Stimulated activated CD8-positive, alpha-beta memory T cell treated with anti-CD3 and anti-CD28 coated beads, Interleukin-15, amount 100 ng/mL, for 48 hours (primary cell): ENCODE measurements at regions not wholly inside any gene's neighbourhood (a gene's known extent, or its start where the extent isn't known, plus 50 kb on each side); places are given as distances from the start of the nearest gene placed in this dataset.
"Not testable (repeated sequence)": the region's sequence is repeated elsewhere in the genome, so short reads cannot be mapped to it uniquely, and the experiment has no call there.

ENCODE experiments used
- DNase-seq, 2 donors: peaks; one replicate each; pipeline ENCODE4 v3.0.0-alpha.2; 2020; ENCODE audit warnings: low read depth in 2 of 2

DNA sequence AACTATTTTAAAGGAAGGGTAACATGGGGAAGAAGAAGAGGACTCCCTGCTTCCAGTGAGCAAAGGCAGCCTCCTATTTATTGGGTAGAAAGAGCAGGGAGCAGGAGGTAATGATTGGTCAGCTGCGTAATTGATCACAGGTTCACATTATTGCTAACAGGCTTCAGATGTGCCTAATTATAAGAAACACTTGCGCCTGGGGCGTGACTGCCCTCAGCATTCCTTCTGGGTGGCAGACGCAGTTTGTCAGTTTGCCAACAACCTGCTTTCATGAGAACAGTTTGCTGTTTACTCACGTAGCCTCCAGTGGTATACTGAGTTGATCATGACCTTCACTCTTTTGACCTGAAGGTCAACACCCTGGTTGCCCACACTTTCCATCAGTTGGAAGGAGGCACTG, 166.0 kb upstream of the AUTS2 start:
- DNase-seq: not testable (repeated sequence)

DNA sequence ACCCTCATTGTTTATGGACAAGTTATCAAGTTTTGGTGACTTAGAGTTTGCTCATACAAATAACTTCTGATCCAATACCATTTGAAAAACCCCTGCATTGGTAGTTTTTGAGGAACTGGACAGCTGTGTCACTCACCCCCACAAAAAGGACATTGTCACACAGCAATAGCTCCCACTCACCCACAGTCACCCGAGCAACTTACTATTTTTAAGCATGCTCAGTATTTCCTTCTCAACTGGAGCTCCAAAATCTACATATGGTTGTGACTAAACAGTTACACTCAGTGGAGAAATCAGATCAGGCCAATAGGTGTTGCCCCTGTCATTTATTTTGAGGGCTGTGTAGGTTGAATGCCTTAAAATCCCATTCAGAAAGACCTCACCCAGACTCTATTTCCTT, 165.2 kb upstream of the AUTS2 start:
- no peak for DNase-seq

DNA sequence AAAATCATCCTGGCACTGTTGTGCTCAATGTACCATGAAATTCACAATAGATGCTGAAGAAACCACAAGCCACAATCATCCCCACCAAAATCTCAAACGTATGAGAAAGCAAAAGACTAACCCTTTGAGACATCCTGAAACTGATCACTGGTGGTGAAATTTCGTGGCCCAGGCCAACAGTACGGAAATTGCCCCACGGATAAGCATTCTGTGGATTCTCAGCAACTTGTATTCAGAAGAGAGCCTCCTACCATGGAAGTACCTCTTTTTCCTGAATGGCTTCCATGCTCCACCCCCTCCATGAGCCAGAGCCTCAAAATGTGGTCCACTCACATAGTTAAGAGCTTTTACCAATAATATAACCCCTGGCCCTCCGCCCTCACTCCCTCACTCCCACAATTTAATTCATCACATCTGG, 163.9 kb upstream of the AUTS2 start:
- no peak for DNase-seq

DNA sequence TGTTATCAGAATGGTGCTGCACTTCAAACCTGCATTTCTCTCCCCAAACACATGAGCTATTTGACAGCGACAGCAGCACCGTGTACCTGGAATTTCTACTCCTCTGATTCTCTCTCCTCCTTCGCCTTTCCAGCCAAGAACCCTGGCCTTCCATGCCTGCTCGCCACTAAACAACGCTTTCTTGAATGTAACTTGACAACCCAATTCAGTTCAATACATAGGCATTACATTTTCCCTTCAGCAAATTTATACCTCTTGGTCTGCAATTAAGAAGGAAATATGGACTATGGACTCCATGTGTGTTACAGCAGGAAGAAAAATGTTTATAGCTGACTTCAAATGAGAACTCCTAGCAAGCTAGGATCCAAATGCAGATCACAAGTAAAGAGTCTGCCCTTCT, 162.6 kb upstream of the AUTS2 start:
- no peak for DNase-seq

DNA sequence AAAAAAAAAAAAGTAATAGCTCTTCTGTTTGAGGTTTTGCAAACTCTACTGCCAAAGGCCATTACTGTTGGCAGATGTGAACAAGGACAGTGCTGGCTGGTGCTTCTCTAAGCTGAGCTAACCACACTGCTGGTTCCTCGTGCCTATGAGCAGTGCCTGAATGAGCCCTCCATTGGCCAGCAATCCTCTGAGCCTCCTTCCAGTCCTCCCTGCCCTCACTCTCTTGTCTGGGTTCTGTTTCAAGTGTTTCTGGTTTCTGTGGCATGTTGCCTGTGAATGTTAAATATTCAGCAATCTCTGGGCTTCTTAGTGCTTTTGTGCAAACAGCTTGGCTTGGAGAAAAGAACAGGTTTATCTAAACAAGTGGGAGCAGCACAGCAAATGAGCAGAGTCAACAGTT, 161.3 kb upstream of the AUTS2 start:
- no peak for DNase-seq

DNA sequence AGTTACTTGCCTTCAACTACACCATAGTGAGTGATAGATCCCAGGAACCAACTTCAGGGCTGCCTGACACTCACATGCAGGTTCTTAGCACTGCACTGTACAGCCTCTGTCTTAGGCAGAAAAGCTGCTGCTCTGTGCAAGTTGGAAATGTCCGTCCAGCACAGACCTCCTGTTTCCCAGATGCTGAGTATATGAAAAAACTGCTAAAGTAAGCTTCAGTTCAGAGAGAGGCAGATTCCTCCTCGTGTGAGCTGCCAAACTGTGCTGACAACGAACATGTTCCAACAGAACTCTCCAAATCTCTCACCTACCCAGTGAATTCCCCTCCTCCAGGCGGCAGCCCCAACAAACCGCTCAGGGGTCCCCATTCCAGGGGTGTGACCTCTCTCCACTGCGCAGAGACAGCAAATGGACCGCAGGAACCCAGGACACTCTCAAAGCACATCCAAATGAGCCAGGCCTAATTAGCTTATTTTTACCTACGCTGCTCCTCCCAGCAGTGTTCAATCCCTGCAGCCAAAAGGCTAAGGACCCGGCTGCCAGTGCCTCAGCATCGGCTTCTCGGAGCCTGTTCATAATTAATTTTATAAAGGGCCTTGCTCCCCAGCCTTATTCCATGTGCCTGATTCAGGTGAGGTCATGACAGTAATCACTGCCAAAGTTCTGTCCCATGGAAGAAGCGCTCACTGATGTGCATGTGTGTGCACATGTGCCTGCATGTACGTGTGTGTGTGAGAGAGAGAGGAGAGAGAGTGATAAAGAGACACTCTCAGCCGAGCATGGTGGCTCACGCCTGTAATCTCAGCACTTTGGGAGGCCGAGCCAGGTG, 159.5 kb upstream of the AUTS2 start:
- no peak for DNase-seq

DNA sequence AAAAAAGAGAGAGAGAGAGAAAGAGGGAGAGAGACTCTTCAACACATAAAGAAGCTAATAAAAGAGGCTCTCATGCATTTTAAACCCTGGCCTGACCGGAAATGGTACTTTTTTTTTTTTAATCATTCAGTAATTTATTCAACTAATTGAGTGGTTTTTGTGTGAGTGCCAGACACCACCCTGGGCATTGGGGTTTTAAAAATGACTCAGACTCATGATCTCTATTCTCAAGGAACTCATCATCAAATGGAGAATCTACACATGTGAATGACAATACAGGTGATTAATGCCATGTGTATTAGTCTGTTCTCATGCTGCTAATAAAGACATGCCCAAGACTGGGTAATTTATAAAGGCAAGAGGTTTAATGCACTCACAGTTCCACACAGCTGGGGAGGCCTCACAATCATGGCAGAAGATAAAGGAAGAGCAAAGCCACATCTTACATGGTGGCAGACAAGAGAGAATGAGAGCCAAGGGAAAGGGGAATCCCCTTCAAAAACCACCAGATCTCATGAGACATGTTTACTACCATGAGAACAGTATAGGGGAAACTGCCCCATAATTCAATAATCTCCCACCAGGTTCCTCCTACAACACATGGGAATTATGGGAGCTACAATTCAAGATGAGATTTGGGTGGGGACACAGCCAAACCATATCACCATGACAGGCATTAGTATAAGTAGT, 158.5 kb upstream of the AUTS2 start:
- no peak for DNase-seq

DNA sequence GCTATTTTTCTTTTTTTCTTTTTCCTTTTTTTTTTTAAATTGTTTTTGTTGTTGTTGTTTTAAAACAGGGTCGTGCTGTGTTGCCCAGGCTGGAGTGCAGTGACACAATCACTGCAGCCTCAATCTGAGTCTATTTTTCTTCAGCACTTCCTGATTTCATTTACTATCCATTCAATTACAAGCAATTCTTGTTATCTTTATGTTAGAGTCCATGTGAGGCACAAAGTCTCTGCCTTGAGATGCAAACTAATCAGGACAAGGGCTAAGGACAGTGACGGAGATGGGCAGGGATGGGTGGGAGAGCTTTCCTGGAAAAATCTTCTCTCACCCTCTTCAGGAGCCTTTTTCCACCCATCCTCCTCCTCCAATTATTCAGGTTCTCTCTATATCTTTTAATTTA, 157.3 kb upstream of the AUTS2 start:
- DNase-seq: no peak

DNA sequence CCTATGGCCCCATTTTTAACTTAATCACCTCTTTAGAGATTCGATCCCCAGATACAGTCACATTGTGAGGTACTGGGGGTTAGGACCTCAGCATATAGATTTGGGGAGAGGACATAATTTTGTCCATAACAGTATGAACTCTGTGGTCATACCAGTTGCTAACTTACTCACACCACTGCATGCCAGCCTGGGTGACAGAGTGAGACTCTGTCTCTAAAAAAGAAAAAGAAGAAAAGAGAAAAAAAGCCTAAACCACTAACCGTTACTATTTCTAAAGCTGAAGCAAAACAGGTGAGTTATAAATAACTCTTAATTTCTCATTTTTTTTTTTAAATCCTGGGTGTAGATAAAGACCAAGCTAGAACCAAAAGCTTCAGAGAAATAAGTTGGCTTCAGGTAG, 155.1 kb upstream of the AUTS2 start:
- DNase-seq: no peak

DNA sequence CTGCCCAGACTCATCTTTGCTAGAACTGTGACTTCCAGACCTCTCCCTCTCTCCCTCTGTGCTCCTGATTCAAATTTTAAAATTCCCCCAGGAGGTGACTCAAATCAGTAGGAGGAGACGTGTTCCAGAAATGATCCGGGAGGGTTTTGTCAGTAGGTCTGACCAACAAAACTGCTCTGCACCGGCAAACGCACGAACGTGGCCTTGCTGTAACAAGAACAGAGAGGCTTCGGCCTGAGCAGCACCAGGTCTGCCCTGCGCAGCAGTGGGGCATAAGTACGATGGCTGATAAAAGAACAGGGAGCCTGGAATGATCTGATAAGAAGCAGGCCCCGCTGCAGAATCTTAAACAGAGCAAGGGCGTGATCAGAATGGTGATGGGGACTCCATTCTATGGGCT, 152.7 kb upstream of the AUTS2 start:
- DNase-seq: no peak

DNA sequence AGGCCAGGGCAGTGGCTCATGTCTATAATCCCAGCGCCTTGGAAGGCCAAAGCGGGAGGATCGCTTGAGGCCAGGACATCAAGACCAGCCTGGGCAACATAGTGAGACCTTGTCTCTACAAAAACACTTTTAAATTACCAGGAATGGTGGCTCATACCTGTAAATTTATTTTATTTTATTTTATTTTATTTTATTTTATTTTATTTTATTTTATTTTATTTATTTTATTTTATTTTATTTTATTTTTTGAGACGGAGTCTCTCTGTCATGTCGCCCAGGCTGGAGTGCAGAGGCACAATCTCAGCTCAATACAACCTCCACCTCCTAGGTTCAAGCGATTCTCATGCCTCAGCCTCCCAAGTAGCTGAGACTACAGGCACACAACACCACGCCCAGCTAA, 152.1 kb upstream of the AUTS2 start:
- not testable (repeated sequence) for DNase-seq

DNA sequence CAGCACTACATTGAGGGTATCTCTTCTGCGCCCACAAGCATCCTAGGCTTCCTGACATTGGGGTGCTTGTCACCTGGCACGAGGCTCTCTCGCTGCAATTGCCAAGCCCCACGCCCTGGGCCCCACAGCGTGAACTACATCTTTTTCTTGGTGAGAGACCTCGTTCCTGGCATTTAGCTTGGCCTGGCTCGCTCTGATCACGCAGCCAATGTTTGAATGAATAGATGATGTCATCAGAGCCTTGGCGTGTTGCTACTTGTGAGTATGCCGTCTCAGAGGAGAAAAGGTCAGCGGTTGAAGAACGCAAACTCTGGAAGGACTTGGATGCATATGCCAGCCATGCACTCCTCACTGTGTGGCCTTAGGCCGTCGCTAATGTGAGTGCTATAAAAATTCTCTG, 150.2 kb upstream of the AUTS2 start:
- DNase-seq: no peak

DNA sequence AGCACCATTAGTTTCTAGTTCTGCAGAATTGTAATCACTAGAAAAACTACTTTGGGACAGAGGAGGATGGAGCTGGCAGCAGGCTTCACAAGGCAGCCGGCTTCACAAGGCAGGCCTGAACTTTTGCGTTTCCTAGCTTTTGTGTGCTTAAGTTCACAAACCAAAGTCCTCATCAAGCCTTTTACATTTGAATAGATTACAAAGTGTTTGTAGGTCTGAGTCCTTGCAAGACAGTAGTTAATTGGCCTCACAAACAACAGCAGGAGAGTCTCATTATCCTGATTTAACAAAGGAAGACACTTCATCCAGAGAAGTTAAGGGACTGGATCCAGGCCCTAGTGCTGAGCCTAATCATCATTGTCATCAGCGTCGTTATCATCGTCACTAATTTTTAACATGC, 147.8 kb upstream of the AUTS2 start:
- DNase-seq: no peak

DNA sequence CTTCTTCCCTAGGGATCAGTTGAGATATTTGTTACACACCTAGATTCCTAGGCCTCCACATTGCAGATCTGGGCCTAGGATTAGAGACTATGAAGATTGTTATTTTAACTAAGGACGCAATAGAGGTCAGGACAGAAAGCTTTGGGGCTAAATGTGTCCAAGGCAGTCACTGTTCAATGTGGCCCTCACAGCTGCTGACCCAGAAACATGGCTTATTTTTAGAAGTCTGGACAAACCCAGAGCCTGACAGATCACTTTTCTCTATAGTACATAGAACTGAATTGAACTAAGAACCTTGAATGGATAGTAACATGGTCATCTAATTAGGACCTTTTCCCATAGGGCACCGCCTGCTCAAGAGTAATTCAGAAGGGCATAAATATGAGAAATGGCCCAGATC, 146.6 kb upstream of the AUTS2 start:
- DNase-seq: no peak

DNA sequence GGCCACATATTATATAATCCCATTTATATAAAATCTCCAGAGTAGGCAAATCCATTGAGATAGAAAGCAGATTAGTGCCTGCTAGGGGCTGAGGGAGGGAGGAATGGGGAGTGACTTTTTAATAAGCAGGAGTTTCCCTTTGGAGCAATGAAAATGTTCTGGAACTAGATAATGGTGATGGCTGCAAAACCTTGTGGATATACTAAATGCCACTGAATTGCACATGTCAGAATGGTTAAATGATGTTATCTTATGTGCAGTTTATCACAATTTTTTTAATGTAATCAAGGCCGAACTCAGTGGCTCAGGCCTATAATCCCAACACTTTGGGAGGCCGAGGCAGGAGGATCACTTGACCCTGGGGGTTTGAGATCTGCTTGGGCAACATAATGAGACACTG, 145.5 kb upstream of the AUTS2 start:
- no peak for DNase-seq

DNA sequence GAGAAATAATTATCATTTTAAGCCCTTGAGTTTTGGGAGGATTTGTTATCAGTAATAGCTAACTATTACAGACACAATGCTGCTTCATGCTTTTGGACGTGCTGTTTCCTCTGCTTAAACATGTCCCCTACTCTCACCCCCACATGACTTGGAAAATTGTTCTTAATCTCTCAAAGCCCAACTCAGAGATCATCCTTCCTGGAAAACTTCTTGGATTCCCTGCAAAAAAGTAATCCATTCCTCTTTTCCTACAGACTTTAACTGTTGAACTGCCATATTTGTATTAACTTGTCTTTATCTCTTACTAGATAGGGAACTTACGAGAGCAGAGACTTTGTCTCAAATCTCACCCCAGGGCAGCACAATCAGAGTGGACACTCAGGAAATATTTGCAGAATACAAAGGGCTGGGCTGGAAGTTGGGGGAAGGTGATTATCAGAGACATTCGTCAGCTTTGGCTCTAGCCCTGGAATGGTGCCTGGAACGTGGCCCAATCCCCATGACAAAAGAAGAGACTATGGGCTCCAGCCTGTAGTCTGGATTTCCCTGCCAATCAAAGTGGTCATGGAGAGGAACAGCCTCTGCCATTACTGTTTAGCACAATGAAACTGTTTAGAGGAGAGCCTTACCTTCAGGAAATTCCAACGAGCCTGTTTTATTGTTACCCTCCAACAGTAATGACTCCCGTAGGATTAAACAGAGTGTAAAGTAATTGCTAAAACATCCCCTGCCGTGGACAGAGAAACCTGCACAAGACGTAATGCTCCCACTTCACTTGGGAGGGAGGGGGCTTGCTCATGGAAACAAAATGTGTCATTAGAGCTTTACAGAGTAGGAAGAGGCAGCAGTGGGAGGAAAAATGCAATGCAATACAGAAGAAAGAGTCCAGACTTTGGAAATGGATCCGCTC, 140.4 kb upstream of the AUTS2 start:
- DNase-seq: no peak

DNA sequence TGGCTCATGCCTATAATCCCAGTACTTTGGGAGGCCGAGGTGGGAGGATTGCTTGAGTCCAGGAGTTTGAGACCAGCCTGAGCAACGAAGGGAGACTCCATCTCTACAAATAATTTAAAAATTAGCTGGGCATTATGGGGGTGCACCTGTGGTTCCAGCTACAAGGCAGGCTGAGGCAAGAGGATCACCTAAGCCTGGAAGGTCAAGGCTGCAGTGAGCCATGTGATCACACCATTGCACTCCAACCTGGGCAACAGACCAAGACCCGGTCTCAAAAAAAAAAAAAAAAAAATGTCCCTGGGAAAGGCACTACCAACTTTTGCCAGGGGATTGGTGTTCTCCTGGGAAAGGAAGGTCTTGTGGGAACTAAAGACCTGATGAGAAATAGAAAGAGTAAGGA, 134.2 kb upstream of the AUTS2 start:
- no peak for DNase-seq

DNA sequence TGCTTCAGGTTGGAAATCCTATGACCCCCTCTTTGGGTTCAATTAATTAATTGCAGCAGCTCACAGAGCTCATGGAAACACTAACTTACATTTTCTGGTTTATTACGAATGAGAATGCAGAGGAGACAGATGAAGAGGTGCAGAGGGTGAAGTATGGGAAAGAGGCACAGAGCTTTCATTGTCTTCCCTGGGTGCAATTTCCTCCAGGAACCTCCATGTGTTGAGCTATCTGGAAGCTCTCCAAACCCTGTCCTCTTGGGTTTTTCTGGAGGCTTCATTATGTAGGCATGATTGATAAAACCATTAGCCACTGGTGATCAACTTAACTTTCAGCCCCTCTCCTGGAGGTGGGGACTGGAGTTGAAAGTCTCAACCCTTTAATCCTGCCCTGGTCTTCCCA, 133.0 kb upstream of the AUTS2 start:
- DNase-seq: no peak

DNA sequence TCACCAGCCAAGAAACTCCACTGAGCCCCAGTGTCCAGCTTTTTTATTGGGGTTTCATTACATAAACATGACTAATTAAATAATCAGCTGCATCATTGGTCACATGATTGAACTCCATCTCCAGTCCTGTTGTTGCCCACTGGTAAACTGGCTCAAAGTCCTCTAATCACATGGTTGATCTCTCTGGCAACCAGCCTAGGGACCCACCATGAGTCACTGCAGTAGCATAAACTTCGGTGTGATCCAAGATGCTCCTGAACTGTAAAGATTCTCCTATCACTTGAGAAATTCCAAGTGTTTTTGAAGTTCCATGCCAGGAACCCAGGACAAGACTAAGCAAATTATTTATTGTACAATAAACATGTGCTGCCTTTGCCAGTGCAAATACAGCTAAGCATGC, 130.4 kb upstream of the AUTS2 start:
- no peak for DNase-seq

DNA sequence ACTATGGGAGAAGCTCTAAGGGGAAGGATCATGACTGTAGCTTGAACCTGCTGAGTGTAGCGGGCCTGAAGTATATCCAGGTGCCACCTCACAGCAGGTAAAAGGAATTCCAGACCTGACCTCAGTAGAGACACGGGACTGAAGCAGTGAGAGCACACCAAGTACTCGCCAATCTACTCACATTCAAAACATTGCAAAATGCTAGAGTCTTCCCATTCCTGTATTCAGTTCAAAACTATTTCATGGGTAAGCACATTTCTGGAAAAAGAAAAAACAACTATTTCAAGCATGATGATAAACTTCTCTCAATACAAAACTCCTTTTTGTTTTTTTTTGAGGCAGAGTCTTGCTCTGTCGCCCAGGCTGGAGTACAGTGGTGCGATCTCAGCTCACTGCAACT, 121.9 kb upstream of the AUTS2 start:
- no peak for DNase-seq

DNA sequence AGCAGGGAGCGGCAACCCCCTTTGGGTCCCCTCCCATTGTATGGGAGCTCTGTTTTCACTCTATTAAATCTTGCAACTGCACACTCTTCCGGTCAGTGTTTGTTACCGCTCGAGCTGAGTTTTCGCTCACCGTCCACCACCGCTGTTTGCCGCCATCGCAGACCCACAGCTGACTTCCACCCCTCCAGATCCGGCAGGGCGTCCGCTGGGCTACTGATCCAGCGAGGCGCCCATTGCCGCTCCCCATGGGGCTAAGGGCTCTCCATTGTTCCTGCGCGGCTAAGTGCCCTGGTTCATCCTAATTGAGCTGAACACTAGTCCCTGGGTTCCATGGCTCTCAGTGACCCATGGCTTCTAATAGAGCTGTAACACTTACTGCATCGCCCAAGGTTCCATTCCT, 115.6 kb upstream of the AUTS2 start:
- DNase-seq: no peak

DNA sequence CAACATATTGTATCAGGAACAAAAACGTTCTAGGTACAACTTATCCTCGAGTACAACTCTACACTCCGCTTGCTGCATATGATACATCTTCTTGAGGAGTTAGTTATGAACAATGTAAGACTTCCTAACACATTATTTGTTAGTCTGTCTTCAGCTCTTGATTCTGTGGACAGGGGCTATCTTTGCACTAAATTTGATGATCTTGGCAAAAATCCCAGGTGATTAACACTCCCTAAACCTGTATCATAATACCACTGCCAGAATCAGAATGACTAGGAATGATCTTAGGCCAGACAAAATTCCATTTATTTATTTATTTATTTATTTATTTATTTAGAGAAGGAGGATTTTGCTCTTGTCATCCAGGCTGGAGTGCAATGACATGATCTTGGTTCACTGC, 108.7 kb upstream of the AUTS2 start:
- DNase-seq: no peak

DNA sequence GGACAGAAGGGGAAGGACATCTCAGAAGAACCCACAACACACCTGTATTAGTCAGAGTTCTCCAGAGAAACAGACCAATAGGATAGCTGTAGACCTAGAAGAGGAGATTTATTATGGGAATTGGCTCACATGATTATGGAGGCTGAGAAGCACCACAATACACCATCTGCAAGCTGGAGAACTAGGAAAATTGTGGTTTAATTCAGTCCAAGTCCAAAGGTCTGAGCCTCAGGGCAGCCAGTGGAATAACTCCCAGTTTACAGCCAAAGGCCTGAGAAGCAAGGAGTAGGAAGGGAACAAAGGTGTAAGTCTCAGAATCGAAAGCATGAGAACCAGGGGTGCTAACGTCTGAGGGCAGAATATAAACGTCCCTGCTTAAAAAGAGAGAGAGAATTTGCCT, 99.6 kb upstream of the AUTS2 start:
- DNase-seq: no peak
